Stimulated activated CD8-positive, alpha-beta memory T cell treated with anti-CD3 and anti-CD28 coated beads, Interleukin-15, amount 100 ng/mL, for 4 hours (primary cell): ENCODE measurements at regions not wholly inside any gene's neighbourhood (a gene's known extent, or its start where the extent isn't known, plus 50 kb on each side); places are given as distances from the start of the nearest gene placed in this dataset.
"Not testable (repeated sequence)": the region's sequence is repeated elsewhere in the genome, so short reads cannot be mapped to it uniquely, and the experiment has no call there.

Experiments
- DNase-seq, 2 donors: peaks; one replicate each; pipeline ENCODE4 v3.0.0-alpha.2; 2020; ENCODE audit warnings: low read depth in 2 of 2

DNA sequence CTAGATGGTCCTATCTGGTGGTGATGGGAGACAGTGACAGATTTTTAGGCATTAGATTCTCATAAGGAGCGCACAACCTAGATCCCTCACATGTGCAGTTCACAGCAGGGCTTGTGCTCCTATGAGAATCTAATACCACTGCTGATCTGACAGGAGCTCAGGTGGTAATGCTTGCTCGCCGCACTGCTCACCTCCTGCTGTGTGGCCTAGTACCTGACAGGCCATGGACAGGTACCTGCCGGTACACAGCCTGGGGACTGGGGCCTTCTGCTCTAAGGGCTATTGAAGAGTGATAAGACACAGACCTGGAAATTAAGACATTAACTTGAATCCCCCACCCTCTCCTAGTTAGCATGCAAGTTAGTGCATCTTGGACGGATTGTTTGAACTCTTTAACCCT is 64.4 kb downstream of the KLRB1 start:
- not testable (repeated sequence) for DNase-seq

DNA sequence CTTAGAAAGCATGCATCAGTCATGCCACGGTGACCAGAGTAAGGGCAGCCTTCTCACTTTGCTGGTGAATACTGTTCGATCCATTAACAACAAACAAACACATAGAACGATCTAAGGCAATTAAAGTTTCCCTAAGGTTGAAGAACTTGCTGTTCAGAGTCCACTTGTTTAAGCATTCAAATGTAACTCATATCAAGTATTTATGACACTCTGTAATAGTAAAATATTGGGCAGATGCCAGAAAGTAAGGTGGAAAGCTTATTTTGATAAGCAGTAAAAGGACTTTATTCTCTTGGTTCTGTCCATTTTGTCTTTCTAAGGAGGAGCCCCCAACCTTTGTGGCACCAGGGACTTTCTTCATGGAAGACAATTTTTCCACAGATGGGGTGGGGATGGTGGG is 64.9 kb downstream of the KLRB1 start:
- not testable (repeated sequence) for DNase-seq

DNA sequence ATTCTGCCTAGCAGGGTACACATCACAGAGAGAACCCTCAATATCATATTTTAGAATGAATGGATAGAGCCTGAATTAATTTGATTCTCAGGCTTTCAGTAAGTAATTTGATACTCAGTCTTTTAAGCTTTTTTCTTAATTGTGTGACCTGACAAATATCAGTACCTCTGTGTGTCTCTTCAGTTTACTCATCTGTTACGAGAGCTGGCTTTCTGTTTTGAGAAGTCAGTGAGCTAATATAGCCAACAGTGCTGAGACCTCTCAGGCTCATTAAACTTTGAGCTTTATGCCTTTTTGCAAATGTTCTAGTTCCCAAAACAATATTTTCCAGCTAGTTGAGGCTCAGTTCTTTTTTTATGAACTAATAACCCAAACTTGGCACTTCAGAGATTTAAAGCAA is 91.8 kb downstream of the KLRB1 start:
- not testable (repeated sequence) for DNase-seq

DNA sequence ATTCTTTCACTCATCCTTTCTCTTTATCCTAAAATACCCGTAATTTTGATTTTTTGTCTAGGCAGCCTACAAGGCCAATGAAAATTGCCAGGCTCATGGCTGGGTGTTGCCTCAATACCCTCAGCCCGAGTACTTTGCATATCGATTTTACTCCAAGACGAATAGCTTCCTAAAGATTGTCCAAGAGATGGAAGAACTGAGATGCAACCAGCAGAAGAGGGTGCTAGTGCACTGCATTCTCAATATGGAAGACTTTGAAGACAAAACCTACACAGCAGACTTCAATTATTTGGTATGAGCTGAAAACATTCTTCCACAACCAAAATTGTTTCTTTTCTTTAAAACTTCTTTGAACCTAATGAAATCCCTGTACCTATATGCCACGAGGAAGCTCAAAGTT is 95.0 kb downstream of the KLRB1 start:
- DNase-seq = not testable (repeated sequence)

DNA sequence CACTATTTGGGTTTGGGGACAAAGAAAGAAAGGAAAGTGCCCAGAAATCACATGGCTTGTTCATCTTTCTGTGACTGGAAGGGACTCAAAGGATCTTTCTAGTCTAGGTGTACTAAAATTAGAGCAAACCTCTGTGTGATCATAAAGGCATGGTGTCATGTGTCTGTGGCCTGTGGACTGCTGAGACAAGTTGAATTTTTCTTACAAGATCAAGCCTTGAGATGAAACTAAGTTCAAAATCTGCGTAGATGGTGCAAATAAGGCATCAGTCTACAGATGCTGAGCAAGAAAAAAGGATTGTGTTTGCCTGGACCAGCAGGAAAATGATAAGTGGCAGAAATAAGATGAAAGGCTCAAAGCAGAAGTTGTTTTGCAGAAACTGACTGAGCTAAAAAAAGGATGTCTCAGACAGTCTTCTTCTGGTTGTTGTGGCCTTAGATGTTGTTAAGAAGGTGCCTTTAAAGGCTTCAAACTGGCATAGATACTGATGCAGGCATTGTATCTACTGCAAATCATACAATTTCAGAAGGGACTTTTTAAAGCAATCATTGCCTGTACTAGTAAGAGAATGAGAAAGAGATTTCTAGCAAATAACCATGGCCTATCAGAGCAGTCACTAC is 97.2 kb downstream of the KLRB1 start:
- DNase-seq = not testable (repeated sequence)

DNA sequence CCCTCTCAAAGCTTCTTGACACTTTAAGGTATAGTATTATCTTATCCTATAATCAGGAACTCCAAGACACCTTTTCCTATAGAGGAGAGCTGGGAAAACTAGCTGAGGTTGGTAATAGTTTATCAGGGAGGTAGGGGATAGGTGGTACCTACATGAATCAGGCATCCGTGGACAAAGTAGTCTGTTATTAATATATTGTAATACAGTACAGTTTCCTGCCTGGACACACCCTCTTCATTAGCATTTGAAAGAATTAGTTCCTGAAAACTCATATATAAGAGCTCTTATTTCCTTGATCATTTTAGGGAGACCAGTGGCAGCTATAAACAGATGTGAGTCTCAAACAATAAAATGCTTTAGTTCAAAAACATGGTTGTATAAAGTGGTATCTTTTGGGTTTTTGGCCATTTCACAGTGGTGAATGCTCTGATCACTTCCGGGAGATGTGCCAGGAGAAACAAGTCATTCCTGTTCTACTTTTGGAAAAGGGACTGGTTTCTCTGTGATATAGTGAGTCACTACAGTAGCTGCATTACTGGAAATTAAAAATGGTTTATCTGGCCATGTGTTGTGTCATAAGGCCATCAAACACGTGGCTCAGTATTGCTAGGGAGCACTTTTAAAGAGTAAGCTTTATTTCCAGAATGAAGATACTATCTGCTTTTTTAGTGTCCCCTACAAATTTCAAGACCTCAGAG is 98.1 kb downstream of the KLRB1 start:
- no peak for DNase-seq

DNA sequence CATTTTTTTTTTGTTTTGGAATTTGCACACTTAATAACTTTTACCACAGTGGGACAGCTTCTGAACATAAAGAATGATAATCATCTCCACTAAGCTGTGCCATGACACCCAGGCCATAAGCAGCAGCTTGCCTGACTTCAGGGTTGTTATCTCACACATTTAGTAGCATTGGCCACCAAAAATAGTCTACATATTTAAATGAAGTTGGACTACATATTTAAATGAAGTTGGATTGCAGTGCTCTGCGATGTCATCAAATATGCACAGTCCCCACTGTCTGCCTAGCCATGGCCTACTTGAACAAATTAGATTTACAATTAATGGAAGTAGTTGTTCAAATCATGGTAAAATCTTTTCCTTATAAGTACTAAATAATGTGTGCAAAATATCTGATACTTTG is 101.0 kb downstream of the KLRB1 start:
- DNase-seq = no peak

DNA sequence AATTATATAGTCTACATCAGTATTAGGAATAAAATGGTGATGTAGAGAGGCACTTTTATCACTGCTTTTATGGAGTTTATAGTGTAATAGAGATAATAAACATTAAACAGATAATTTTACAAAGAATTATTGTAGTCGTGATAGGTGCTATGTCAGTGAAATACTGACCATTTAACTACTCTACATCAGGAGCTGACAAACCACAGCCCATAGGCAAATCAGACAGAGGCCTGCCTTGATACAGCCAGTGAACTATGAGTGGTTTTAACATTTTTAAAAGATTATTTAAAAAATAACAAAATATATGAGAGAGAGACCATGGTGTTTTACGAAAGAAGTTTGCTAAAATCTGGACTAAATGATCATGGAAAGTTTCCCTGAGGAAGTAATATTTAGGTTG is 104.3 kb downstream of the KLRB1 start:
- DNase-seq = not testable (repeated sequence)

DNA sequence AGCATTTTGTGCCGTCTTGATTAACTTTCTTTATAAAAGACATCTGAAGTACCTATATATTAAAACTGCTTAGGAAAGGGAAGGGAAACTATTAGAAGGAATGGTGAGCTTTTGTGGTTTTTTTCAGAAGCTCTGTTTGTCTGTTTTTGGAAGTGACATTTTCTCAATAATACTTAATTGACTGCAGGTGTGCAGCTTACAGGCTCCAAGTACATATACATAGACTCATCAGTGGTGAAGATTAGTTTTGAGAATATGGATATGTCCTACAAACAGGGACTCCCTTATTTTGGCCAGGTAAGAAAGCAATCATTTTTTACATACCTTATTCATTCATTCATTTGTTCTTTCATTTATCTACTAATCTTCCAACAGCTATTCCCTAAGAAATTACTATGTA is 104.9 kb downstream of the KLRB1 start:
- not testable (repeated sequence) for DNase-seq

DNA sequence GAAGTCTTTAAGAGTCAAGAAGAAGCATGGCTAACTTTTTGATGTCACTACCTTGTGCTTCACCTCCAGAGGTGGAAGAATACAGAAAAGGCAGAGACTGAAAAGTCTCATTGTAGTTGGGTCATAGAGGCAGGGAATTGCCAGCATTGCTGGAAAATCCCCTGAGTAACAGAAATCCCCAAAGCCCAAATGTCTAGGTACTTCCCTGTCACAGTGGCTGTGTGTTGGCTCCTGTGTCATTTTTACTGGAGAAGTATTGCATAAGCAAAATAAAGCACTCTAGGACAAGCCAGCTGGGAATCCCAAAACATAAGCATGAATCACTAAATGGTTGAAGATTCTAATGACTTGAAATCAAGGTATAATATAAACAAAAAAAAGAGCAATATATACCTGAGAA is 114.4 kb downstream of the KLRB1 start:
- DNase-seq = not testable (repeated sequence)

DNA sequence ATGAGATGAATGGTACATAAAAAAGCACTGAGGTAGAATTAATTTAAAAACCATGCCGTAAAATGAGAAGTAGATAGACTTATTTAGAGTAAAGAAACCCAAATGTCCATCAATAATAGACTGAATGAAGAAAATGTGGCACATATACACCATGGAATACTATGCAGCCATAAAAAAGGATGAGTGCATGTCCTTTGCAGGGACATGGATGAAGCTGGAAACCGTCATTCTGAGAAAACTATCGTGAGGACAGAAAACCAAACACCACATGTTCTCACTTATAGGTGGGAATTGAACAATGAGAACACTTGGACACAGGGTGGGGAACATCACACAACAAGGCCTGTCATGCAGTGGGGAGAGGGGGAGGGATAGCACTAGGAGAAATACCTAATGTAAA is 126.4 kb downstream of the KLRB1 start:
- DNase-seq = not testable (repeated sequence)

DNA sequence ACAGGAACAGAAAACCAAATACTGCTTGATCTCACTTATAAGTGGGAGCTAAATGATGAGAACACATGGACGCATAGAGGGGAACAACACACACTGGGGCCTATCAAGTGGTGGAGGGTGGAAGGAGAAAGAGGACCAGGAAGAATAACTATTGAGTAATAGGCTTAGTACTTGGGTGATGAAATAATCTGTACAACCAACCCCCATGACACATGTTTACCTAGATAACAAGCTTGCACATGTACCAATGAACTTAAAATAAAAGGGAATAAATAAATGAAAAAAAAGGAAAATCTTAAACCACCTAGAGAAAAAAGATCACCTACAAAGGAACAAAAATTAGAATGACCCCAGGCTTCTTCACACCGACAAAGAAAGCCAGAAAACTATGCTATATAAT is 133.5 kb downstream of the KLRB1 start:
- not testable (repeated sequence) for DNase-seq

DNA sequence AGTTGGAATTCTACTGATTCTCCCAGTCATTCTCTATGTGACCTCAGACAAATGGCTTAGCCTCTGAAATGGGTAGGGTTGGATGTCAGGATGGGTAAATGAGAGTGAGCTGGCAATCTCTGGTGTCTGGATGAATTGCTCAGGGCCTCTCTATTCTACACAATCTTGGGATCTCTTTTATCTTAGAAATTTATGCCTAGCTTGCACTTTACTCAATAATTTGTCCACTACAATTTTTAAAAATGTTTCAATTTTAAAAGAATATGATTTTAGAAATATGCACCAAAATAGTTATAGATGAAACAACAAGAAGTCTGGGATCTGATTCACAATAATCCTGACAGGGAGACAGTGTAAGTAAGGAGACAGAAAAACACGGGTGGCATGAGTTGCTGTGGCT is 134.1 kb downstream of the KLRB1 start:
- DNase-seq = not testable (repeated sequence)

DNA sequence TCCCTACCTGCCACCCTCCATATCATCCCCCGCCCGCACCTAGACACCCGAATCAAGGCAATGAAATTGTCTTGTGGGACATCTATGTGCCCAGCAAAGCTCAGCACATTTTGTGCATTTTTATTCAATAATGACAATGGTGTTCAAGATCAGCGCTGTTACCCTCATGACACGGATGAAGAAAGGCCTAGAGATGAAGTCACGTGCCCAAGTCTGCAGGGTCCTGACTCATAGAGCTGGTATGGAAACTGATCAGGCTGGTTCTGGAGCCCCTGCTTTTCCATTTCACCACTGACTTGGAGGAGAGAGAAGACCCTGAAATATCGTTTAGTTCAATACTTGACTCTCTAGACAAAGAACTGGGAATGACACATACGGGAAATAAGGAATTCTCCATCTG is 136.2 kb downstream of the KLRB1 start:
- DNase-seq = not testable (repeated sequence)

DNA sequence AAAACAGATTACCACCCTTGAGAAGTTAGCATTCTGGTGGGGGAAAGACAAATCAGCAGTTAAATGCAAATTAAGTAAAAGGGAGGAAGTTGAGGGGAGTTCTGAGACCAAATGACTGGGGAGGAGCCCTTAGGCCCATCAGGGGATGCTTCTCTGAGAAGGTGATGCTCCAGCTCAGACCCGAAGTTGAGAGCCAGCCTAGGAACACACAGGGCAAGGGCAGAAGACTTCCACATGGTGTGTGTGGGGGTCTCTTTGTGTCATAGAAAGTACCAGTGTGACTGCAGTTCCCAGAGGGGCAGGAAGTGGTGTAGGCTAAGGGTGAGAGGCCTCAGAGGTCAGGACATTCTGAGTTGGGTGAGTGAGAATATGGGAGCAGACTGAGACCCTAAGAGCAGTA is 137.3 kb downstream of the KLRB1 start:
- DNase-seq = not testable (repeated sequence)

DNA sequence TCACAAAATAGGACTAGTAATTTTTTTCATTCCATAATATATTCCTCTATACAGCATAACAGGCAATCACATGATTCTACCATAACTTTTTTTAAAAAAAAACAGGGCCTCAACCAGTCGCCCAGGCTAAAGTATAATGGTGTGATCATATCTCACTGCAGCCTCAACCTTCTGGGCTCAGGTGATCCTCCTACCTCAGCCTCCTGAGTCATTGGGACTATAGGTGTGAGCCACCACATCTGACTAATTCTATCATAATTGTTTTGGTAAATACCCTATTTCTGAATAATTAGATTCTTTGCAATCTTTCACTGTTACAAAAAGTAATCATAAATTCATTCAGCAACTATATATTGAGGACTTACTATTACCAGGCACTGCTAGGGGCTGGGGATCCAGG is 137.8 kb downstream of the KLRB1 start:
- DNase-seq = not testable (repeated sequence)

DNA sequence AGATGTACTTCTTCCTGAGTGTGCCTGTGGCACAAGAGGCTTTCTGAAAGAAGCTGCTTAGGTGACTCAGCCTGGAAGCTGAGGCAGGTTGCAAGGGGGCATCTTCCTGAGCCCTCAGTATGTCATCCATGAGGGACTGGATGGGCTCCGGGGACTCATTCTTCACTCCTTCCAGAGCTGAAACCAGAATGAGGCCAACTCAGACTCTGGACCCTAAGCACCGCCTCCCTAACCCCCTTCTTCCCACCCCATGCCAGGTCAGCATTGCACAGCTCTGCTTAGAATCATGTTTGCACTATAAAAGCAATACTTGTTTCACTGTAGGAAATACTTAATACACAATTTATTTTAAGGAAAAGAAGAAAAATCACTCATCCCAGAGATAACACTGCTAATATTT is 138.3 kb downstream of the KLRB1 start:
- not testable (repeated sequence) for DNase-seq

DNA sequence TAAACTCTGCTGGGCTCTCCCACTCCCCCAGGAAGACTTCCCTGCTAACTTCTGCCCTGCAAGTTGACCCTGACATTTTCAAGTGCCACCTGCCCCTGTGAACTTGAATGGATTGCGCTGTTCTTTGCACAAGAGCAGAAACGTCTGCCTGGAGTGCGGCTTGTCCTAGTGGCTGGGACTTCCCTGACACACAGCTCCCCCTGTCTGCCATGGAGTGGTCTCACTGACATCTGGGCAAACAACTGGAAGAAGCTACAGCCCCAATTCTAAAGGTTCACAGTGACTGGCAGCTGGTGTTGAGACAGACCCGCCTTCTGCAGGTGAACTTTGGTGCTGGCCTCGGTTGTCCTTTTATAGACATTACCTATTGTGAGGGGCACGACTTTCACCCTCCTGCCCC is 138.7 kb downstream of the KLRB1 start:
- DNase-seq = not testable (repeated sequence)

DNA sequence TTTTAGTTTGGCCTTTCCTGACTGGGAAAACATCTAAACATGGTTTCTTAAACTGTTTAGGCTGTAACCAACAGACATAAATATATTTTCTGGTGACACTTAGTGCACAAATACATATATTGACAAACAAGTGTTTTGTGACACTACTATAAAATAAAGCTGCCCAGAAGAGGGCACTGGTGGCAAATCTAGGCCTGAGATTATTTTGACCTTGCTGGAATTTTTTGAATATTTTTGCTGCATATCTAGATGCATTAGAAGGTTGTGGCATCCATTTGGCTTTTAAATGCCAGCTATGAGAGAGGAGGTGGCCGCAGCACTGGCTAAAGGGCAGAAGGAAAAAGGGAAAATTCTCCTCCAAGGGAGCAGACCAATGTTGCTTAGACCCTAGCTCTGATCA is 139.6 kb downstream of the KLRB1 start:
- DNase-seq = not testable (repeated sequence)

DNA sequence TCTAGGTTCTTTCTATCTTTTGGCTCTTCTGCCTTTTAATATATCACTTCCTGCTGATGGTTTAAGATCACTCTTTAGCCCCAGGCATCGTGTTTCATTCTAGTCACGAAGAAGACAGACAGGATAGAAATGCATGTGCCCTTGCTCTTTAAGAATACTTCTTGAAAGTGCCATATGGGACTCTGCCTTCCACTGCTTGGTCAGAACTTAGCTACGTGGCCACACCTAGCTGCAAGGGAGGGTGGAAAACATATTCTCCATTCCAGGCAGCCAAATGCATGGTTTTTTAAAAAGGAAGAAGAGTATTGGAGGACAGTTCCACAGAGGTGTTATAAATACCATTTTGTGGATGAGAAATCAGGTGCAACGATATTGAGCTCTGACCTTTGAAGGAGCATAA is 143.3 kb downstream of the KLRB1 start:
- no peak for DNase-seq

DNA sequence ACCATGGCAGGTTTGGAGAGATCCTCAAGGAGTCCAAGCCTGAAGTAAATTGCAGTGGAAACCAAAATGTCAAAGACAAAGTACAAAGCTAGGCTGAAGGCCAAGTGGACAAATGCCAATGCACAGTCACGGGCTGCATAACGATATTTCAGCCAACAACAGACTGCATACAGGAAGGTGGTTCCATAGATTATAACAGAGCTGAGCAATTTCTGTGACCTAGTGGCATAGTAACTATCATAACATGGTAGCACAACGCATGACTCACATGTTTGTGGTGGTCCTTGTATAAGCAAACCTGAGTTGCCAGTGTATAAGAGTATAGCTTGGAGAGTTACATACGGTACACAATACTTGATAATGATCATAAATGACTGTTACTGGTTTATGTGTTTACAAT is 152.2 kb downstream of the KLRB1 start:
- DNase-seq = not testable (repeated sequence)

DNA sequence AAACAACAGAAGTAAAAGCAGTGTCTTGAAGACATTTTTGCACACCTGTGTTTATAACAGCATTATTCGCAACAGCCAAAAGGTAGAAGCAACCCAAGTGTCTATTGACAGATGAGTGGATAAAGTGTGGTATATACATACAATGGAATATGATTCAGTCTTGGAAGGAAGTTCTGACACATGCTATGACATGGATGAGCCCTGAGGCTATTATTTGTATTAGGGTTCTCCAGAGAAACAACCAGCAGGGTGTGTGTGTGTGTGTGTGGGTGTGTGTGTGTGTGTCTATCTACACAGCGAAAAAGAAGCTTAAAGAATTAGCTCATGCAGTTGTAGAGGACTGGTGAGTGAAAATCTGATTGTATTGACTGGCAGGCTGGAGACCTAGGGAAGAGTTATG is 153.7 kb downstream of the KLRB1 start:
- not testable (repeated sequence) for DNase-seq

DNA sequence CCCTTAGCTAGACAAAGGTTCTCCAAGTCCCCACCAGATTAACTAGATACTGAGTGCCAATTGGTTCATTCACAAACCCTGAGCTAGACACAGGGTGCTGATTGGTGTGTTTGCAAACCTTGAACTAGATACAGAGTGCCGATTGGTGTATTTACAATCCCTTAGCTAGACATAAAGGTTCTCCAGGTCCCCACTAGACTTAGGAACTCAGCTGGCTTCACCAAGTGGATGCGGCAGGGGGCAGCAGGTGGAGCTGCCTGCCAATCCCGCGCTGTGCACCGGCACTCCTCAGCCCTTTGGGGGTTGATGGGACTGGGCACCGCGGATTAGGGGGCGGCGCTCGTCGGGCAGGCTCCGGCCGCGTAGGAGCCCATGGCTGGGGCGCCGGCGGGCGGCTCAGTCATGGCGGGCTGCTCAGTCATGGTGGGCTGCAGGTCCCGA is 157.6 kb downstream of the KLRB1 start:
- DNase-seq = not testable (repeated sequence)
